HepG2 (cell line): ENCODE measurements at regions not wholly inside any gene's neighbourhood (a gene's known extent, or its start where the extent isn't known, plus 50 kb on each side); places are given as distances from the start of the nearest gene placed in this dataset.

Source experiments
- ATF2 ChIP-seq: sonication (generic); formaldehyde crosslinking; IDR thresholded peaks from 2 replicates; pipeline ENCODE4 v1.4.0; 2020; ENCODE audit warnings: missing genetic modification reagents
- CCDC6 ChIP-seq: sonication (generic); formaldehyde crosslinking; IDR thresholded peaks from 2 replicates; pipeline ENCODE4 v1.8.1; 2022; ENCODE audit warnings: mild to moderate bottlenecking, missing genetic modification reagents, moderate library complexity
- FIP1L1 ChIP-seq: fragments of 200-400 bp; formaldehyde crosslinking; IDR thresholded peaks from 2 replicates; pipeline ENCODE4 v1.6.1; 2018; ENCODE audit warnings: low read depth, mild to moderate bottlenecking, low read length, moderate library complexity, borderline replicate concordance; ENCODE audit not compliant: insufficient read depth
- HES4 ChIP-seq: sonication (generic); formaldehyde crosslinking; IDR thresholded peaks from 2 replicates; pipeline ENCODE4 v1.9.0; 2021; ENCODE audit warnings: mild to moderate bottlenecking, missing genetic modification reagents, borderline replicate concordance
- KDM5A ChIP-seq: fragments of 200-600 bp; sonication (generic); IDR thresholded peaks from 2 replicates; pipeline ENCODE4 v1.7.0; 2018; ENCODE audit warnings: antibody characterized with exemption, mild to moderate bottlenecking, low read length, borderline replicate concordance
- MAZ ChIP-seq, 2 experiments: sonication (generic) in 1 of 2; formaldehyde crosslinking in 1 of 2; IDR thresholded peaks; 2 replicates each; pipeline versions ENCODE4 v1.5.0 to v1.6.1; 2012 to 2020; ENCODE audit warnings: low read depth in 2 of 2, mild to moderate bottlenecking in 2 of 2, borderline replicate concordance in 1 of 2, improper control_type of control experiment in 1 of 2, low read length in 1 of 2, missing genetic modification reagents in 1 of 2, moderate library complexity in 1 of 2
- SNAI1 ChIP-seq: sonication (generic); formaldehyde crosslinking; IDR thresholded peaks from 2 replicates; pipeline ENCODE4 v1.5.0; 2020; ENCODE audit warnings: mild to moderate bottlenecking, missing genetic modification reagents, borderline replicate concordance
- TRAFD1 ChIP-seq: sonication (generic); formaldehyde crosslinking; IDR thresholded peaks from 2 replicates; pipeline ENCODE4 v1.5.1; 2020; ENCODE audit warnings: missing genetic modification reagents, mild to moderate bottlenecking, borderline replicate concordance
- WIZ ChIP-seq: sonication (generic); formaldehyde crosslinking; IDR thresholded peaks from 2 replicates; pipeline ENCODE4 v1.5.1; 2020; ENCODE audit warnings: mild to moderate bottlenecking, missing genetic modification reagents
- ZNF530 ChIP-seq: sonication (generic); formaldehyde crosslinking; IDR thresholded peaks from 2 replicates; pipeline ENCODE4 v1.5.0; 2020; ENCODE audit warnings: low read depth, mild to moderate bottlenecking, missing genetic modification reagents
- ZNF891 ChIP-seq: sonication (generic); formaldehyde crosslinking; IDR thresholded peaks from 2 replicates; pipeline ENCODE4 v1.5.0; 2020; ENCODE audit warnings: mild to moderate bottlenecking, missing genetic modification reagents
- ZZZ3 ChIP-seq: sonication (generic); formaldehyde crosslinking; IDR thresholded peaks from 2 replicates; pipeline ENCODE4 v1.4.0; 2020; ENCODE audit warnings: missing genetic modification reagents, mild to moderate bottlenecking, borderline replicate concordance
- TF ChIP-seq, protein P1 (sequence below): IDR thresholded peaks from 2 replicates; pipeline ENCODE4 v1.6.1; 2012; ENCODE audit warnings: low read depth, low read length, improper control_type of control experiment
- TF ChIP-seq, protein P2 (sequence below): sonication (generic); formaldehyde crosslinking; IDR thresholded peaks from 2 replicates; pipeline ENCODE4 v1.5.1; 2020; ENCODE audit warnings: mild to moderate bottlenecking, missing genetic modification reagents, borderline replicate concordance

DNA sequence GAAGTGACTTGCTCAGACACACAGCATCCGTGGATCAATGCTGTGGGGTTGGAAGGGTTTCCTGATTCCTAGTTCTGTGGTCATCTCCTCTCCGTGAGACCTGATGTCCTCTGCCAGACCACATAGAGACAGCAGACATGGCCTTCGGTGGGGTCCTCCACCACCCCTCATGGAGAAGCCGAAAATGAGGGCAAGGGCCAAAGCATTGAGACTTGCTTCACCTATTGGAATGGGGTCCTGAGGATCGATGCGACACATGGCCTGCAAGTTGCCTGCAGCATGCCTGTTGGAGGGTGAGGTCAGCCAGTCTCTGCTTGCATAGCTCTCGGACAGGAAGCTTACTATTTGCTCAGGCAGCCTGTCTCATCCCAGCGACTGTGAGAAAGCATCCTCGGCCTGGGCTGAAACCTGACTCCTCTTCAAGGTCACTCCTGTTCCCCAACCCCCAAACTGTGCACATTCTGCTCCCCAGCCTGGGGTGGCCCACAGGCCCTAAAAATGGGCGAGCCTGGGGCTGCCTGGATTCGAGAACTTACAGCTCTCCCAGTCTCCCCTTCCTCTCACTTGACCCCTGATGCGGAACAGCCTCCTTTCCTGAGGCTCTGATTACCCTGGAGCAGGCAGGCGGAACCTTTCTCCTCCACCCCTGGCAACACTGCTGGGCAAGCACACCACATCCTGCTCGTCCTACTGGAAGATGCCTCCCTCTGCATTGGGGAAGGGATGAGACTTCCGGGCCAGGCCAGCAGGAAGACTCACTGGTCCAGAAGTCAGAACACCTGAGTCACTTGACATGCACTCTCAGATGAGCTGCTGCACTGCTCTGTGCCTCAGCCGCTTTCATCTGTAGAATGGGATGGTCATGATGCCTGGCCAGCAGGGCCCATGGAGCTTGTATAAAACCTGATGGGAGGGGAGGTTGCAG, 186.9 kb downstream of the RGS3 start (continued):
- TF ChIP-seq ZZZ3 (CRISPR knock-in tag) (no peak), SNAI1 (CRISPR knock-in tag) (no peak), ATF2 (peak; percentile 84), FIP1L1 (no peak), CCDC6 (CRISPR knock-in tag) (no peak), KDM5A (peak; percentile 43; the same call in 1 of the 2 replicates), WIZ (CRISPR knock-in tag) (peak; percentile 84; the same call in 1 of the 2 replicates), TRAFD1 (CRISPR knock-in tag) (no peak; the same call in 1 of the 2 replicates), MAZ (IDR thresholded peaks at IDR 0.05; ENCODE audit: borderline replicate concordance, low read depth, low read length) (no peak), MAZ (CRISPR knock-in tag; IDR thresholded peaks at IDR 0.05; ENCODE audit: low read depth) (0 out of 2 replicates have a peak, but pooled peaks have one; percentile 43), HES4 (CRISPR knock-in tag) (peak; percentile 74; the same call in 1 of the 2 replicates), ZNF530 (CRISPR knock-in tag) (no peak), ZNF891 (CRISPR knock-in tag) (peak; percentile 69)
- TF ChIP-seq, protein P1, sequence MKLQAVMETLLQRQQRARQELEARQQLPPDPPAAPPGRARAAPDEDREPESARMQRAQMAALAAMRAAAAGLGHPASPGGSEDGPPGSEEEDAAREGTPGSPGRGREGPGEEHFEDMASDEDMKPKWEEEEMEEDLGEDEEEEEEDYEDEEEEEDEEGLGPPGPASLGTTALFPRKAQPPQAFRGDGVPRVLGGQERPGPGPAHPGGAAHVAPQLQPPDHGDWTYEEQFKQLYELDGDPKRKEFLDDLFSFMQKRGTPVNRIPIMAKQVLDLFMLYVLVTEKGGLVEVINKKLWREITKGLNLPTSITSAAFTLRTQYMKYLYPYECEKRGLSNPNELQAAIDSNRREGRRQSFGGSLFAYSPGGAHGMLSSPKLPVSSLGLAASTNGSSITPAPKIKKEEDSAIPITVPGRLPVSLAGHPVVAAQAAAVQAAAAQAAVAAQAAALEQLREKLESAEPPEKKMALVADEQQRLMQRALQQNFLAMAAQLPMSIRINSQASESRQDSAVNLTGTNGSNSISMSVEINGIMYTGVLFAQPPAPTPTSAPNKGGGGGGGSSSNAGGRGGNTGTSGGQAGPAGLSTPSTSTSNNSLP, result no peak
- TF ChIP-seq, protein P2, sequence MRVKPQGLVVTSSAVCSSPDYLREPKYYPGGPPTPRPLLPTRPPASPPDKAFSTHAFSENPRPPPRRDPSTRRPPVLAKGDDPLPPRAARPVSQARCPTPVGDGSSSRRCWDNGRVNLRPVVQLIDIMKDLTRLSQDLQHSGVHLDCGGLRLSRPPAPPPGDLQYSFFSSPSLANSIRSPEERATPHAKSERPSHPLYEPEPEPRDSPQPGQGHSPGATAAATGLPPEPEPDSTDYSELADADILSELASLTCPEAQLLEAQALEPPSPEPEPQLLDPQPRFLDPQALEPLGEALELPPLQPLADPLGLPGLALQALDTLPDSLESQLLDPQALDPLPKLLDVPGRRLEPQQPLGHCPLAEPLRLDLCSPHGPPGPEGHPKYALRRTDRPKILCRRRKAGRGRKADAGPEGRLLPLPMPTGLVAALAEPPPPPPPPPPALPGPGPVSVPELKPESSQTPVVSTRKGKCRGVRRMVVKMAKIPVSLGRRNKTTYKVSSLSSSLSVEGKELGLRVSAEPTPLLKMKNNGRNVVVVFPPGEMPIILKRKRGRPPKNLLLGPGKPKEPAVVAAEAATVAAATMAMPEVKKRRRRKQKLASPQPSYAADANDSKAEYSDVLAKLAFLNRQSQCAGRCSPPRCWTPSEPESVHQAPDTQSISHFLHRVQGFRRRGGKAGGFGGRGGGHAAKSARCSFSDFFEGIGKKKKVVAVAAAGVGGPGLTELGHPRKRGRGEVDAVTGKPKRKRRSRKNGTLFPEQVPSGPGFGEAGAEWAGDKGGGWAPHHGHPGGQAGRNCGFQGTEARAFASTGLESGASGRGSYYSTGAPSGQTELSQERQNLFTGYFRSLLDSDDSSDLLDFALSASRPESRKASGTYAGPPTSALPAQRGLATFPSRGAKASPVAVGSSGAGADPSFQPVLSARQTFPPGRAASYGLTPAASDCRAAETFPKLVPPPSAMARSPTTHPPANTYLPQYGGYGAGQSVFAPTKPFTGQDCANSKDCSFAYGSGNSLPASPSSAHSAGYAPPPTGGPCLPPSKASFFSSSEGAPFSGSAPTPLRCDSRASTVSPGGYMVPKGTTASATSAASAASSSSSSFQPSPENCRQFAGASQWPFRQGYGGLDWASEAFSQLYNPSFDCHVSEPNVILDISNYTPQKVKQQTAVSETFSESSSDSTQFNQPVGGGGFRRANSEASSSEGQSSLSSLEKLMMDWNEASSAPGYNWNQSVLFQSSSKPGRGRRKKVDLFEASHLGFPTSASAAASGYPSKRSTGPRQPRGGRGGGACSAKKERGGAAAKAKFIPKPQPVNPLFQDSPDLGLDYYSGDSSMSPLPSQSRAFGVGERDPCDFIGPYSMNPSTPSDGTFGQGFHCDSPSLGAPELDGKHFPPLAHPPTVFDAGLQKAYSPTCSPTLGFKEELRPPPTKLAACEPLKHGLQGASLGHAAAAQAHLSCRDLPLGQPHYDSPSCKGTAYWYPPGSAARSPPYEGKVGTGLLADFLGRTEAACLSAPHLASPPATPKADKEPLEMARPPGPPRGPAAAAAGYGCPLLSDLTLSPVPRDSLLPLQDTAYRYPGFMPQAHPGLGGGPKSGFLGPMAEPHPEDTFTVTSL (CRISPR knock-in tag), result peak; percentile 75
